SK-N-SH (cell line): ENCODE measurements at regions not wholly inside any gene's neighbourhood (a gene's known extent, or its start where the extent isn't known, plus 50 kb on each side); places are given as distances from the start of the nearest gene placed in this dataset.

ENCODE experiments used
- CTCF ChIA-PET: fragments of 300-600, 350-600 bp; formaldehyde crosslinking; extraction: SDS; loops from one replicate; lab custom pipeline; 2021; lab: Yijun Ruan, JAX
- POLR2A ChIA-PET: fragments of 350-600 bp; sonication (Branson Sonifier 250); formaldehyde crosslinking; extraction: SDS; loops from one replicate; lab custom pipeline; 2020; ENCODE audit warnings: antibody characterized with exemption, inconsistent platforms; lab: Yijun Ruan, JAX
- DNase-seq: peaks from one replicate; pipeline ENCODE4 v3.0.0; 2012
- H2AFZ ChIP-seq: fragments of 200-600 bp; sonication (generic); 2 replicates; pipeline ENCODE4 v1.8.1; 2016; ENCODE audit warnings: antibody characterized with exemption, mild to moderate bottlenecking, low read depth
- H3F3A ChIP-seq: fragments of 200-600 bp; sonication (generic); replicated peaks from 2 replicates; pipeline ENCODE3; 2016; ENCODE audit warnings: antibody characterized with exemption, mild to moderate bottlenecking; ENCODE audit not compliant: insufficient read depth
- H3K27ac ChIP-seq, 2 experiments: fragments of 200-500 bp in 1 of 2; fragments of 200-600 bp in 1 of 2; sonication (Bioruptor generic) in 1 of 2; sonication (generic), shearing (Covaris generic) in 1 of 2; 2 replicates each; pipeline versions ENCODE4 v1.5.1 to v1.6.1; 2014 to 2016; ENCODE audit warnings: low read depth in 2 of 2, inconsistent platforms in 1 of 2, low read length in 1 of 2, mild to moderate bottlenecking in 1 of 2, mixed read lengths in 1 of 2
- H3K27me3 ChIP-seq: fragments of 200-600 bp; sonication (generic), shearing (Covaris generic); 2 replicates; pipeline ENCODE4 v1.6.1; 2016; ENCODE audit warnings: mixed run types; ENCODE audit not compliant: insufficient read depth
- H3K36me3 ChIP-seq, 2 experiments: fragments of 200-500 bp in 1 of 2; fragments of 200-600 bp in 1 of 2; sonication (Bioruptor generic) in 1 of 2; sonication (generic) in 1 of 2; replicated peaks in 1 of 2; 2 replicates each; pipeline versions ENCODE3 to v1.5.1; 2014 to 2016; ENCODE audit warnings: low read length in 1 of 2, mild to moderate bottlenecking in 1 of 2; ENCODE audit not compliant: insufficient read depth in 2 of 2, control insufficient read depth in 1 of 2
- H3K4me1 ChIP-seq, 2 experiments: fragments of 200-500 bp in 1 of 2; fragments of 200-600 bp in 1 of 2; sonication (Bioruptor generic) in 1 of 2; sonication (generic), shearing (Covaris generic) in 1 of 2; 2 replicates each; pipeline versions ENCODE4 v1.5.1 to v1.6.1; 2014 to 2016; ENCODE audit warnings: low read depth in 1 of 2, low read length in 1 of 2, mixed run types in 1 of 2; ENCODE audit not compliant: insufficient read depth in 2 of 2, control insufficient read depth in 1 of 2
- H3K4me2 ChIP-seq: fragments of 200-600 bp; sonication (generic), shearing (Covaris generic); 2 replicates; pipeline ENCODE4 v1.6.1; 2017; ENCODE audit warnings: mixed run types
- H3K4me3 ChIP-seq, 2 experiments: fragments of 200-500 bp in 1 of 2; fragments of 200-600 bp in 1 of 2; sonication (Bioruptor generic) in 1 of 2; sonication (generic), shearing (Covaris generic) in 1 of 2; 2 replicates each; pipeline versions ENCODE4 v1.5.1 to v1.8.1; 2014 to 2016; ENCODE audit warnings: low read depth in 2 of 2, inconsistent platforms in 1 of 2, low read length in 1 of 2, mild to moderate bottlenecking in 1 of 2, mixed read lengths in 1 of 2, moderate library complexity in 1 of 2
- H3K79me2 ChIP-seq: fragments of 200-600 bp; sonication (generic); 2 replicates; pipeline ENCODE4 v1.8.1; 2017; ENCODE audit warnings: mild to moderate bottlenecking; ENCODE audit not compliant: insufficient read depth
- H3K9ac ChIP-seq: fragments of 200-600 bp; sonication (generic); 2 replicates; pipeline ENCODE4 v1.6.1; 2017; ENCODE audit warnings: mixed run types
- H3K9me2 ChIP-seq: fragments of 200-600 bp; sonication (generic); 2 replicates; pipeline ENCODE4 v1.6.1; 2017; ENCODE audit warnings: mixed run types
- H3K9me3 ChIP-seq: fragments of 200-600 bp; sonication (generic); 2 replicates; pipeline ENCODE4 v1.6.1; 2017; ENCODE audit warnings: mixed run types, mild to moderate bottlenecking, moderate library complexity
- H4K20me1 ChIP-seq: fragments of 200-600 bp; sonication (generic); 2 replicates; pipeline ENCODE4 v1.6.1; 2017; ENCODE audit warnings: mild to moderate bottlenecking, mixed run types; ENCODE audit not compliant: insufficient read depth
- CHD2 ChIP-seq: fragments of 150-350 bp; IDR thresholded peaks from 2 replicates; pipeline ENCODE4 v1.6.1; 2018; ENCODE audit warnings: low read length; ENCODE audit not compliant: partially characterized antibody
- ELF1 ChIP-seq: IDR thresholded peaks from 2 replicates; pipeline ENCODE4 v1.4.0; 2012
- FOSL2 ChIP-seq: IDR thresholded peaks from 2 replicates; pipeline ENCODE4 v1.4.0; 2012; ENCODE audit warnings: low read depth, mild to moderate bottlenecking, moderate library complexity, borderline replicate concordance
- FOXJ3 ChIP-seq: sonication (generic); formaldehyde crosslinking; IDR thresholded peaks from 2 replicates; pipeline ENCODE4 v1.5.1; 2020; ENCODE audit warnings: mild to moderate bottlenecking, missing genetic modification reagents
- FOXM1 ChIP-seq: IDR thresholded peaks from 2 replicates; pipeline ENCODE4 v1.4.0; 2012; ENCODE audit warnings: low read depth, mild to moderate bottlenecking
- GABPA ChIP-seq: IDR thresholded peaks from 2 replicates; pipeline ENCODE4 v1.4.0; 2012; ENCODE audit warnings: low read depth, mild to moderate bottlenecking
- GATA2 ChIP-seq: sonication (generic); formaldehyde crosslinking; IDR thresholded peaks from 2 replicates; pipeline ENCODE4 v1.5.0; 2020; ENCODE audit warnings: mild to moderate bottlenecking, missing genetic modification reagents
- MAX ChIP-seq: IDR thresholded peaks from 2 replicates; pipeline ENCODE4 v1.4.0; 2012; ENCODE audit warnings: low read depth
- MEF2A ChIP-seq: IDR thresholded peaks from 2 replicates; pipeline ENCODE4 v1.4.0; 2012; ENCODE audit warnings: low read depth, borderline replicate concordance
- NFIC ChIP-seq: IDR thresholded peaks from 2 replicates; pipeline ENCODE4 v1.4.0; 2012; ENCODE audit warnings: borderline replicate concordance
- NRF1 ChIP-seq: IDR thresholded peaks from 2 replicates; pipeline ENCODE4 v1.6.1; 2012; ENCODE audit warnings: low read depth, mild to moderate bottlenecking, low read length
- RAD21 ChIP-seq: IDR thresholded peaks from 2 replicates; pipeline ENCODE4 v1.6.1; 2012; ENCODE audit warnings: mild to moderate bottlenecking, low read length
- RCOR1 ChIP-seq: fragments of 150-350 bp; IDR thresholded peaks from 2 replicates; pipeline ENCODE4 v1.6.1; 2017; ENCODE audit warnings: antibody characterized with exemption, low read length
- REST ChIP-seq: IDR thresholded peaks from 2 replicates; pipeline ENCODE4 v1.6.1; 2012; ENCODE audit warnings: mild to moderate bottlenecking, low read depth, low read length, moderate library complexity
- RXRA ChIP-seq: IDR thresholded peaks from 2 replicates; pipeline ENCODE4 v1.4.0; 2012; ENCODE audit warnings: low read depth, mild to moderate bottlenecking, borderline replicate concordance
- TCF12 ChIP-seq: IDR thresholded peaks from 2 replicates; pipeline ENCODE4 v1.4.0; 2012
- TF ChIP-seq, protein P1 (sequence below): fragments of 150-350 bp; IDR thresholded peaks from 2 replicates; pipeline ENCODE4 v1.6.1; 2017; ENCODE audit warnings: antibody characterized with exemption, low read length, low read depth, borderline replicate concordance

DNA sequence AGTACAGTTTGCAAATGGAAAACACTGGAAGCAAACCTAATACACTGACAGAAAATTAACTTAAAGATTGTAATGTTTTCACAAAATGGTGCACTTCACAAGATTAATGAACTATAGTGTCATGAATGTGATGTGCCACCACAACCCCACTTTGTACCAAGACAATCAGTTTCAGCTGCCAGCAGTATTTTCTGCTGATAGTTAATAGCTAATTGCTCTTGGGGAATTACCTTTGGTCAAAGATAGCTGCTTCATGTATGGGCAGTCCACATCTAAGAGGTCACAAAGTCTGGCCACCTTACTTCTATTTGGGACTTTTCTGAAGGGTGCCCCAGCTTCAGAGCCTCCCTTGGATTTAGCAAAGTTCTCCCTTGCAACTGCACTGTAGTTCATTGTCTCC lies 254.0 kb downstream of the CALCRL start:
- Histone ChIP-seq H3K36me3 (no peaks in the 10 kb centered on the region), H3K79me2 (no peaks in the 10 kb centered on the region), H3K9me3 (no peaks in the 10 kb centered on the region), H3K9me2 (no peaks in the 10 kb centered on the region), H3K9ac (no peak overlapping the region), H3K4me1 (no peaks in the 10 kb centered on the region), H3F3A (no peaks in the 10 kb centered on the region), H4K20me1 (no peaks in the 10 kb centered on the region), H3K4me3 (no peak overlapping the region), H2AFZ (no peak overlapping the region), H3K4me2 (no peak overlapping the region), H3K27ac (no peak overlapping the region), H3K27me3 (no peaks in the 10 kb centered on the region)
- POLR2A ChIA-PET = no interaction called here
- DNase-seq = no peak
- CTCF ChIA-PET = no interaction called here
- TF ChIP-seq NFIC (no peak), CHD2 (no peak), REST (no peak), RXRA (no peak), FOXJ3 (CRISPR knock-in tag) (no peak), GATA2 (no peak), GABPA (no peak), FOSL2 (no peak), NRF1 (no peak), RAD21 (no peak), RCOR1 (no peak), MEF2A (no peak), MAX (no peak), FOXM1 (no peak), TCF12 (no peak), ELF1 (no peak)
- TF ChIP-seq, protein P1, sequence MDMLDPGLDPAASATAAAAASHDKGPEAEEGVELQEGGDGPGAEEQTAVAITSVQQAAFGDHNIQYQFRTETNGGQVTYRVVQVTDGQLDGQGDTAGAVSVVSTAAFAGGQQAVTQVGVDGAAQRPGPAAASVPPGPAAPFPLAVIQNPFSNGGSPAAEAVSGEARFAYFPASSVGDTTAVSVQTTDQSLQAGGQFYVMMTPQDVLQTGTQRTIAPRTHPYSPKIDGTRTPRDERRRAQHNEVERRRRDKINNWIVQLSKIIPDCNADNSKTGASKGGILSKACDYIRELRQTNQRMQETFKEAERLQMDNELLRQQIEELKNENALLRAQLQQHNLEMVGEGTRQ = no peak
